ENCODE measurements at regions not wholly inside any gene's neighbourhood (a gene's known extent, or its start where the extent isn't known, plus 50 kb on each side); places are given as distances from the start of the nearest gene placed in this dataset.

DNA sequence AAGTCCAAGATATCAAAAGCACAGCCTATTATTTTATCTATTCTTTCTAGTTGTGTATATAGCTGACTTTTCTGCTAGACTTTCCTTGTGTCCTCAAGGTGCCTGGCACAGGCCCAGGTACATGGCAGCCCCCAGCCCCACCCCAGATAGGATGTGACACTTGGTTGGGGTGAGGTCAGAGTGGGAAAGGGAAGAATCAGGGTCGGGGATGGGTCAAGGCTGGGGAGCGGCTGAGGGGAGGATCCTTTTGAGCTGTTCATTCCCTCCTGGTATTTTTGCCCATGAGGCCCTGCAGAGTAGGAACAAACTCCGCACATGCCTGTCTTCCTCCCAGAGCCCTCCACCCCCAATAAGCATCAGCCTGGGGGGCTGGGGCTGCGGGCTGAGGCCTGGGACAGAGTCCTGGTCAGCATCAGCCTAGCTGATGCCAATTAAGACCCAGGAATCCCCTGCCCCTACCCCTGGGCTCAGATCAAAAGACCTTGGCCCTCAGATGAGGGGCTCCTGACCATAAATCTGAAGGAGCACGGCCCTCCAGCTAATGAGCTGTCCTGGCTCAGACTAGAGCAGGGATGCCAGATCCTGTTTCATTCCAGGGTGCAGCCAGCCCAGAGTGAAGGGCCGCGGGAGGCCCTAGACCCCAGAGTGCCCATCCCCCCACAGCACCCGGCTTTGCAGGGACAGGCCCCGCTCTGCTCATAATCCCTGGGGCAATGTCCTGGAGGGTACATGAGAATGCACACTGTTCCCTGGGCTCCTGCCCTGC, 85.3 kb downstream of the SDC1 start:
- Mint-ChIP-seq H3K36me3 (ENCODE audit: low read depth) (no peaks in the 10 kb centered on the region), H3K4me1 (ENCODE audit: low read depth) (no peaks in the 10 kb centered on the region), H3K9me3 (no peaks in the 10 kb centered on the region), H3K4me3 (no peak overlapping the region), H3K27me3 (ENCODE audit: low read depth) (no peaks in the 10 kb centered on the region), H3K27ac (no peak overlapping the region)
- DNase-seq (ENCODE audit: low spot score), result no peak

DNA sequence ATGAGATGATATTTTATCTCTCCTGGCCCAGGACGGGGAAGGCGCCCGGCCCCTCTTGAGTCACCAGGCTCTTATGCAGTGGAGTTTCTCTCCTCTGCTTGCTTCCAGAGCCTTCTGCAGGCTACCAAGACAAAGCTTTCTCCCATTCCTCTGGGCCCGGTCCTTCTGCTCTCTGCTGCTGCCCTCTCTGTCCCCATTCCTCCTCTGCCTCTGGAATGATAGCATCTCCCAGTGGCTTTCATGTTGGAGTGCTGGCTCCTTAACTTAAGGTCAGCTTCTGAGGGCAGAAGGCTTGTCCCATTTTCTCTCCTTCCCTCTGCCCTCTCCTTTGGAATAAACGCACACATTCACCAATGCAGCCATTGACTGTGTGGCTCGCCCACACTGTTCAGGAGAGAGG, 86.2 kb downstream of the SDC1 start:
- Mint-ChIP-seq H3K9me3 (no peaks in the 10 kb centered on the region), H3K27ac (no peak overlapping the region), H3K27me3 (ENCODE audit: low read depth) (no peaks in the 10 kb centered on the region), H3K36me3 (ENCODE audit: low read depth) (no peaks in the 10 kb centered on the region), H3K4me1 (ENCODE audit: low read depth) (no peaks in the 10 kb centered on the region), H3K4me3 (no peak overlapping the region)
- no peak for DNase-seq (ENCODE audit: low spot score)

DNA sequence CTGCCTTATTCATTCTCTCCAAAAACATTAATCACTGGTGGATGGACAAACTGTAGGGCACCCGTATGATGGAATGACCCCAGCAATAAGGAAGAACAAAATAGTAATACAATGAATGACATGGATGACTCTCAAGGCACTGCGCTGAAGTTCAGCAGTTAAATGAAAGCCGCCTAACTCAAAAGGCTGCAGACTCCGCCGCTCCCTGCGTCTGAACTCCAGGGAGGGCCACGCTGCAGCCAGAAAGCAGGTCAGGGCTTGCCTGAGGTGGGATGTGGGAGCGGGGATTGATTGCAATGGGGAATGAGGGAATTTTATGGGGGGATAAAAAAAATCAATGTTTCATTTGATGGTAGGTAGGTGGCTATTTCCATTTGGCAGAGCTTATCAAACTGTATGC, 86.5 kb upstream of the LAPTM4A start:
- H3K9me3 Mint-ChIP-seq, result no peaks in the 10 kb centered on the region
- H3K27me3 Mint-ChIP-seq (ENCODE audit: low read depth), result no peaks in the 10 kb centered on the region
- DNase-seq (ENCODE audit: low spot score), result no peak
- no peak overlapping the region for H3K4me3 Mint-ChIP-seq
- H3K36me3 Mint-ChIP-seq (ENCODE audit: low read depth), result no peaks in the 10 kb centered on the region
- no peak overlapping the region for H3K27ac Mint-ChIP-seq
- no peaks in the 10 kb centered on the region for H3K4me1 Mint-ChIP-seq (ENCODE audit: low read depth)

DNA sequence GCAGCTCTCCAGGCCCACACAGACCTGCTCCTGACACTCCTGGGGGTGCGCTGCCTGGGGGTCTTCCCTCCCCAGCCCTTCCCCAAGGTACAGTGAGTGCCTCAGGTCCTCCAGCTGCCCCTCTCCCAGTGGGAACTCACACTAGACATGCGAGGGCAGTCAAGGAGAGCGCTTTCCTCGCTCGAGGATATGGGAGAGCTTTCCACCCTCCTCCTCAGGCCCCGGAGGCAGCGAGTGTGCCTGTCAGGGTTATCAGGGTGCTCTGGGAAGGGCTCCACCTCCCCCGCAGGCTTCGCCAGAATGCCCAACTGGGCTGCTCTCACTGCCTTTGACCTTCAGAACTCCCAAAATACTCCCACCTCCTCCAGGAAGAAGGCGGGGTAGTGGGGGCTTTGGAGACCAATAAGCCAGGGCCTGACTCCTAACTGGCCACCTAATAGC, 85.7 kb upstream of the LAPTM4A start:
- Mint-ChIP-seq H3K36me3 (ENCODE audit: low read depth) (no peaks in the 10 kb centered on the region), H3K9me3 (no peaks in the 10 kb centered on the region), H3K4me1 (ENCODE audit: low read depth) (no peaks in the 10 kb centered on the region), H3K4me3 (no peak overlapping the region), H3K27ac (no peak overlapping the region), H3K27me3 (ENCODE audit: low read depth) (peaks cover 3% of the 10 kb centered on the region)
- no peak for DNase-seq (ENCODE audit: low spot score)

DNA sequence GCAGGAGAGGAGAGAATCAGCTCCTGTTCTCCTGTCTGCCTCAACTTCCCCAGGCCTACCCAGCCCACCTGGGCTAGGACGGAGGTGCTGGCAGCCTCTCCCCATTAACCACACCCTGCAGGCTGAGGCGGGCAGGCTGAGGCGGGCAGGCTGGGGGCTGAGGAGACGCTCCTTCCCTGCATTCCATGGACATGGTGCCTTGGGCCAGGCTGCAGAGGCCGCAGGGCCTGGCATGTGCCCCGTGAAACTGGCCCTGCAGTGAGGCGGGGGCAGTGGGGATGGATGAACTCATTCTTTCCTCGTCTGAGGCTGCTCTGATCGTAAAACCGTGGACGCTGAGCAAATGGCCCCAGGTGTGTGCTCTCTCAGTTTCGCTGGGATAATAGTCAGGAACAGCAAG, 84.7 kb upstream of the LAPTM4A start:
- Mint-ChIP-seq H3K27me3 (ENCODE audit: low read depth) (peaks cover 3% of the 10 kb centered on the region), H3K27ac (no peak overlapping the region), H3K4me3 (no peak overlapping the region), H3K9me3 (no peaks in the 10 kb centered on the region), H3K36me3 (ENCODE audit: low read depth) (no peaks in the 10 kb centered on the region), H3K4me1 (ENCODE audit: low read depth) (no peaks in the 10 kb centered on the region)
- DNase-seq (ENCODE audit: low spot score), result no peak

DNA sequence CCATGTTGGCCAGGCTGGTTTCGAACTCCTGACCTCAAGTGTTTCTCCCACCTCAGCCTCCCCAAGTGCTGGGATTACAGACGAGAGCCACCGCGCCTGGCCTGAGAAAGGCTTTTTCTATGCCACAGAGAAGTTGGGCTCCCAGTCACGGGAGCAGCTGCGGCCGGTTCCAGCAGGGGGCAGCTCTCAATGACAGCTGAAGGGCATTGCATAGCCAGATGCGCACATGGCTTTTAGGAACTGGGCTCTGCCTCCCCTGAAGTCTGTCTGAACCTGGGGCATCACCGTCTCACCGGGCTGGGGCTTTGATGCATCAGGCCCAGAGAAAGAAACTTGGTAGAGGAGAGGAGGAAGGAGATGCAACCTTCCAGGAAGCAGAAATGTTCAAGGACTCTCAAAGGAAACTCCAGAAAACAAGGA, 84.2 kb upstream of the LAPTM4A start:
- Mint-ChIP-seq H3K36me3 (ENCODE audit: low read depth) (no peaks in the 10 kb centered on the region), H3K27me3 (ENCODE audit: low read depth) (peaks cover 3% of the 10 kb centered on the region), H3K4me1 (ENCODE audit: low read depth) (no peaks in the 10 kb centered on the region), H3K9me3 (no peaks in the 10 kb centered on the region), H3K27ac (no peak overlapping the region), H3K4me3 (no peak overlapping the region)
- peak; percentile 10 for DNase-seq (ENCODE audit: low spot score)

DNA sequence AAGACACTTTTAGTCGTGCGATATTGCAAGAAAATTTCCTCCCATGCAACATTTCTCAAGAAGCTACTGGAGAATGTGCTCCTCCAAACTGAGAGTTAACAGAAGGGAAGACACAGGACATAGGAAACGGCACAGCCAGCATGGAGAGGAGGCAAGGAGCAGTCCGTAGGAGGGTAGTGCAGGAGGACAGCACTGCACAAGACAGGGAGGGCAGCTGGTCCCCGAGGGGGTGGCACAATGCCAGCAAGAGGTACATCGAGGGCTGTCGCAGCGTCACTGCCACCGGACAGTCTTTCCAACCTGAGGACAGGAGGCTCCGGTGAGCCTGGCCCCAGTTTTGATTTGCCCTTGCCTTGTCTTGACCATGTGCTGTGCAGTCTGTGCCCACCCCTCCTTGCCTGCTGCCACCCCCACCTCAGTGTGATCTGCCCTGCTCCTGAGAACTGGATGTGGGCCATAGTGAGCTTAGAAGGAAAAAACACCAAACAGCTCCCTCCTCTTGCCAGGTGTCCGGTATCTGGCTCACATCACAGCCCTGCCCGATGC, 81.6 kb upstream of the LAPTM4A start:
- H3K27me3 Mint-ChIP-seq (ENCODE audit: low read depth), result peaks cover 6% of the 10 kb centered on the region
- H3K4me3 Mint-ChIP-seq, result no peak overlapping the region
- no peak for DNase-seq (ENCODE audit: low spot score)
- H3K27ac Mint-ChIP-seq, result no peak overlapping the region
- no peaks in the 10 kb centered on the region for H3K4me1 Mint-ChIP-seq (ENCODE audit: low read depth)
- H3K36me3 Mint-ChIP-seq (ENCODE audit: low read depth), result no peaks in the 10 kb centered on the region
- no peaks in the 10 kb centered on the region for H3K9me3 Mint-ChIP-seq

DNA sequence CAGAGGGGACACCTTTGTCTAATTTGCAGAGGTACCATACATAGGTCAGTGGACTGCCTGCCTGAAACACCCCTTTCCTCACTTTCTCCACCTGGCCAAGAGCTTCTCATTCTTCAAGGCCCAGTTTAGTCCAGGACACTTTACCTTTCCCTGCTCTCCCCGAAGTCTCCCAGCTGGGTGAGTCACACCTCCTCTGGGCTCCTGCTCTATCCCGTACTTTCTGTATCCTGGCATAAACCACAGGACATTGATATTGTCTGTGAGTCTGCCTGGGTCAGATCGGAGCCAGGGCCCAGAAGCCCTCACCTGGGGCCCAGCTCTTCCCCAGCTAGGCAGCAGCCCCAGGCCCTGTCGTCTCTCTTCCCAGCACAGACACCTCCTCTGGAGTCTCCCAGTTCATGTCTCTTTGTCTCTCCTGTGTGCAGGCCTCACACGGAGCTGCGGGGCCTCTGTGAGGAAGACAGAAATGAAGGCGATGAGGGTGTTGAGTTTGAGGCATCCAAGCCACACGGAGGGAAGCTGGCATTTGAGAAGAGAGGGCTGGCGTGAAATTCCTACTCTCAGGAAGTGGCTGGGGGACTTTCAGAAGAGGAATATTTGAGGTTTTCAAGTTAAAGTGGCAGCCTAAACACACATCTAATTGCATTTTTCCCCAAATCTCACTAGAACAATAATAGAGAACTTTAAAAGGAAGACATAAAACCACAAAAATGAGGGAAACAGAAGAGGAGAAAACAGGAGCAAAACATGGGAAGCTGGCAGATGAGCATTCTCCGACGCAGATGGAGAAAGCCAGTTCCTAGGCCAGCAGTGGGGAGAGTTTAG, 79.6 kb upstream of the LAPTM4A start:
- no peak for DNase-seq (ENCODE audit: low spot score)
- Mint-ChIP-seq H3K4me3 (no peak overlapping the region), H3K9me3 (no peaks in the 10 kb centered on the region), H3K27me3 (ENCODE audit: low read depth) (peaks cover 6% of the 10 kb centered on the region), H3K4me1 (ENCODE audit: low read depth) (no peaks in the 10 kb centered on the region), H3K27ac (no peak overlapping the region), H3K36me3 (ENCODE audit: low read depth) (no peaks in the 10 kb centered on the region)

DNA sequence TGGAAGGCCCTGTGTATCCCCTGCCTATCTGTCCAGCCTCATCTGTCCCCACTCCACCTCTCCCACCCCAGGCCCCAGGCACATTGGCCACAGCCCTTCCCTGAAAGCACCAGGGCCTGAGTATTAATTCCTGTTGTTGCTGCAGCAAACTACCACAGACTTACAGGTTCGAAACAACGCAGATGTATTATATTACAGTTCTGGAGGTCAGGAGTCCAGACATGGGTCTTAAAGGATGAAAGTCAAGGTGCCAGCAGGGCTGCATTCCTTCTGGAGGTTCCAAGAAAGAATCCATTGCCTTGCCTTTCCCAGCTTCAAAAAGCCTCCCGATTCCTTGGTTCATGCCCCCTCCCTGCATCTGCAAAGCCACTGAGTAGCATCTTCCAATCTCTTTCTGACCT, 78.7 kb upstream of the LAPTM4A start:
- no peak overlapping the region for H3K4me3 Mint-ChIP-seq
- H3K27me3 Mint-ChIP-seq (ENCODE audit: low read depth), result peaks cover 6% of the 10 kb centered on the region

DNA sequence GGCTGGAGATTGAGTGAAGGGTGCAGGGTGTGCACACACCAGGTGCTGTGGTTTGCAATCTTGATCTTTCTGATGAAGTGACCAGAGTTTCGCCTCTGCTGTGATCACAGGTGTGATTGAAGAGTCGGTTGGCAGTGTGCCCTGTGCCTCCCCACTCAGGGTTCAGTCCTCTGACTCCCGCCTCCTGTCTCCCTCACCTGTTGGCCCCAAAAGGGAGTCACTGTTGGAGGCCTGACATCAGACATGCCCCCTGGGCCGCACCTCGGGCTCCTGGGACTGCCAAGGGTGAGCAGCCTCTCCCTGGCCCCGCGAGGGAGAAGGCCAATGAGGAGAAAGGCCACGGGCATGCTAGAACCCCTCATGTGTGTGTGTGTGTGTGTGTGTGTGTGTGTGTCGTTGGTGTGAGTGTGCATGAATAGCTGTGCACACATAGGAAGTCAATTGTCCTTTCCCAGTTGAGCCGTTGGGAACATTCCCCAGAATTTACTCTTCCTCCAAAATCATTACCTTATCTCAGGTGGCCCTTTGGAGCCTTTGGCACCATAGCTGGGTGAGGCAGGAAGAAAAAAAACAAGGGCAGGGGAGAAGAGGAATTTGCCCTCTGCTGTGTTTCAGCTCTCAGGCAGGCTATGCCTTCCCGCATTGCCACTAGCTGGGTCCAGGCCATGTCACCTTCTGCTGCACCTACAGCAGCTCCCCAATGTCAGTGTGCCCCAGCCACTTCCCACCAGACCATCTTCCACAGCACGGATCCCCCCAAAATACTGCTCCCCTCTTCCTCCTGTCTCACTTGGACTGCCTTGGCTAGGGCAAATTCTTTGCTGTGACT, 78.1 kb upstream of the LAPTM4A start:
- Mint-ChIP-seq H3K4me1 (ENCODE audit: low read depth) (no peaks in the 10 kb centered on the region), H3K4me3 (no peak overlapping the region), H3K27ac (no peak overlapping the region), H3K36me3 (ENCODE audit: low read depth) (no peaks in the 10 kb centered on the region), H3K9me3 (no peaks in the 10 kb centered on the region), H3K27me3 (ENCODE audit: low read depth) (peaks cover 6% of the 10 kb centered on the region)
- no peak for DNase-seq (ENCODE audit: low spot score)

More for the DNA sequence above, 78.7 kb upstream of the LAPTM4A start:
- Mint-ChIP-seq H3K36me3 (ENCODE audit: low read depth) (no peaks in the 10 kb centered on the region), H3K9me3 (no peaks in the 10 kb centered on the region), H3K4me1 (ENCODE audit: low read depth) (no peaks in the 10 kb centered on the region), H3K27ac (no peak overlapping the region)
- no peak for DNase-seq (ENCODE audit: low spot score)

DNA sequence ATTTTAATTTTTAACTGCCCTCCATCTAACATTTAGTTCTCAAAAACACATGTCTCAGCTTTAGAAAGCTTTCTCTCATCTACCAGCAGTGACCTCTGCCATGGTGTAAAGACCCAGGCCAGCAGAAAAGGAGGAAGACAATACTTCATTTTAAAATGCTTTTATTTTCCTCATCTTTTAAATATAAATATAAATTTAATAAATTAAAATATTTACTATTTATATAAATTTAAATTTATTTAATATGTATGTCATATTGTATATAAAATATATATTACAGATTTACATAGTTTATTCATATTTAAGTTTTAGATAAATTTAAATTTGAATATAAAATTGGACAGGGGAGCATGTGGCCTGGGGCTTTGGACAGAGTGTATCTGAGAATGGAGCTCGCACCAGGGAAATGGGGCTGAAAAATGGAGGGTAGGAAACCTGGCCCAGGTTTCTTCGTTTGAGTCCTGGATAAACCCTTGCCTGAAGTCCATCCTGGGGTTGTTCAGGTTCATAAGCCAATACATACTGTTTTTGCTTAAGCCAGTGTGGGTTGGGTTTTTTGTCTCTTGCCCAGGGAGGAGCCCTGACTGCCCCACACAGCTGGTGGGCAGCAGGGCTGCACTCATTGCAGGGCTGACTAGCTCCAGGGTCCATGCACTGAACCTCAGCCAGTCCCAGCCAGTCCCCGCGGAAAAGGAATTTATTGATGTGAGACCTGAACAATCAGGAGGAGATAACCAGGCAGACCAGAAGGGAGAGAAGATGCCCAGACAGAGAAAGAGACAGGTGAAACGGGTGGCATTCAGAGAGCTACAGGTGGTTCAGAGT, 77.3 kb upstream of the LAPTM4A start:
- peaks cover 6% of the 10 kb centered on the region for H3K27me3 Mint-ChIP-seq (ENCODE audit: low read depth)
- no peak overlapping the region for H3K27ac Mint-ChIP-seq
- H3K9me3 Mint-ChIP-seq, result no peaks in the 10 kb centered on the region
- no peaks in the 10 kb centered on the region for H3K36me3 Mint-ChIP-seq (ENCODE audit: low read depth)
- no peak overlapping the region for H3K4me3 Mint-ChIP-seq
- DNase-seq (ENCODE audit: low spot score), result no peak
- H3K4me1 Mint-ChIP-seq (ENCODE audit: low read depth), result no peaks in the 10 kb centered on the region

DNA sequence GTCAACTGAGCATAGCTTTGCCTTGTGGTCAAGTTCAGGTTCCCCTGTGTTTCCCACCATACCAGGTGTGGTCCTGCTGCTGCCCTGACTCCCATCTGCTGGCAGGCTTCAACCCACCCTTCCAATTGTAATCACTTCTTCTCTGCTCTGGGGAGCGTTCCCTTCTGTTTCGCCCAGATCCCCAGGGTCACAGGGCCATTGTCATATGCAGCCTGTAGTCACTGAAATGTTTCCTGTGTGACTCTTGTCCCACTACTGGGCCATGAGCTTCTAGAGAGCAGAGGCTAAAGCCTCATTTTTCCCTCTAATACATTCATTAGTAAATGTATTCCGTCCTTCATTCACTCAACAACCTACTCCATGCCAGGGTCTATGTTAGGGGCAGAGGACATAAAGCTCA, 75.0 kb upstream of the LAPTM4A start:
- no peak overlapping the region for H3K27ac Mint-ChIP-seq
- H3K4me1 Mint-ChIP-seq (ENCODE audit: low read depth), result no peaks in the 10 kb centered on the region
- no peak overlapping the region for H3K4me3 Mint-ChIP-seq
- peaks cover 8% of the 10 kb centered on the region for H3K27me3 Mint-ChIP-seq (ENCODE audit: low read depth)
- no peaks in the 10 kb centered on the region for H3K36me3 Mint-ChIP-seq (ENCODE audit: low read depth)
- DNase-seq (ENCODE audit: low spot score), result no peak
- no peaks in the 10 kb centered on the region for H3K9me3 Mint-ChIP-seq

DNA sequence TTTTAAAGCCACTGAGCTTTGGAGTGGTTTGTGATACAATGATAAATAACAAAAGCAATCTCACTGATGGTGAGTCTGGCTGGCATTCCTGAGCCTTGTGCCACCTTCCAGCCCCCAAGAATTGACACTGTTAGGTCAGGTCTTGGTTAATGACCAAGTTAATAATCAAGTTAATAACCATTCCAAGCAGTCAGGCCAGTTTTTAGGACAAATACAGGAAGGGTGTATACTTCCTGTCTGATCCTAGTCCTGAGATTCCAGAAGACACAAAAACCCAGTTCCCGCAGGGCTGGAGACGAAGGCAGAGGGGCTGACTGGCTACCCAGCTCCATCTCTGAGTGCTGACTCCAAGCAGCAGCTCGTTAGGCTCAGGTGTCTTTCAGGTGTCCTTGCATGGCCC, 74.6 kb upstream of the LAPTM4A start:
- H3K4me3 Mint-ChIP-seq, result no peak overlapping the region
- DNase-seq (ENCODE audit: low spot score), result no peak
- H3K9me3 Mint-ChIP-seq, result no peaks in the 10 kb centered on the region
- peaks cover 8% of the 10 kb centered on the region for H3K27me3 Mint-ChIP-seq (ENCODE audit: low read depth)
- no peaks in the 10 kb centered on the region for H3K36me3 Mint-ChIP-seq (ENCODE audit: low read depth)
- H3K4me1 Mint-ChIP-seq (ENCODE audit: low read depth), result no peaks in the 10 kb centered on the region
- no peak overlapping the region for H3K27ac Mint-ChIP-seq

Measured in T-helper 2 cell treated with Interferon-gamma antibody and Interleukin-4, amounts not matched to agents 5 μg/mL and 100 μg/mL, for 36 hours (primary cell).